SK-N-MC (cell line): ENCODE measurements at regions not wholly inside any gene's neighbourhood (a gene's known extent, or its start where the extent isn't known, plus 50 kb on each side); places are given as distances from the start of the nearest gene placed in this dataset.

ENCODE experiments used
- EZH2 ChIP-seq: fragments of 200-600 bp; sonication (generic); IDR thresholded peaks from one replicate; pipeline ENCODE4 v1.6.1; 2017; ENCODE audit warnings: antibody characterized with exemption
- POLR2AphosphoS5 ChIP-seq: IDR thresholded peaks from 2 replicates; pipeline ENCODE4 v1.6.1; 2012; ENCODE audit warnings: mild to moderate bottlenecking, low read depth, low read length, borderline replicate concordance

DNA sequence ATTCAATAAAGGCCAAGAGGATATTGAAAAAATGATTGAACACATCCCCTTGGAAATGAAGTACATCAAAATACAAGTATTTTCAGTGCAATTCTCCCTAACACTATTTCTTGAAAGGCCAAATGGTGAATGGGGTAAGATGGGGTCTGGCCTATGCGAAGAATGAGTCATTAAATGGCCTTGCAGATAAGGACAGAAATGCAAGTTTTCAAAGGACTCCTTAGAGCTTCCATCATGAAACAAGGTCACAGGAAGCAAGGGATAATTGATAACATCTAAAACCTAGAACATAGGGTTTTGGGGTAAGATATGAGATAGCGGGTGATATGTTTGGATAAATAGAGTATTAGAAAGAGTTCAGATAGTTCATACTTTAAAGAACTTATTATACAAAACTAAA is 109.3 kb upstream of the ABCB5 start:
- no peak for TF ChIP-seq EZH2
- no peak for TF ChIP-seq POLR2AphosphoS5
